HepG2 (cell line): ENCODE measurements at regions not wholly inside any gene's neighbourhood (a gene's known extent, or its start where the extent isn't known, plus 50 kb on each side); places are given as distances from the start of the nearest gene placed in this dataset.

ENCODE experiments used
- CEBPB ChIP-seq: IDR thresholded peaks from 2 replicates; pipeline ENCODE4 v1.6.1; 2011; ENCODE audit warnings: low read depth, low read length, improper control_type of control experiment, borderline replicate concordance
- CTCF ChIP-seq: sonication (generic); formaldehyde crosslinking; IDR thresholded peaks from 2 replicates; pipeline ENCODE4 v1.5.0; 2020; ENCODE audit warnings: mild to moderate bottlenecking, missing genetic modification reagents, moderate library complexity
- GFI1 ChIP-seq: sonication (generic); formaldehyde crosslinking; IDR thresholded peaks from 2 replicates; pipeline ENCODE4 v1.5.0; 2020; ENCODE audit warnings: missing genetic modification reagents, mild to moderate bottlenecking, borderline replicate concordance
- KLF12 ChIP-seq: sonication (generic); formaldehyde crosslinking; IDR thresholded peaks from 2 replicates; pipeline ENCODE4 v1.4.0; 2020; ENCODE audit warnings: missing genetic modification reagents, borderline replicate concordance
- MEIS1 ChIP-seq: sonication (generic); formaldehyde crosslinking; IDR thresholded peaks from 2 replicates; pipeline ENCODE4 v1.9.0; 2021; ENCODE audit warnings: mild to moderate bottlenecking, missing genetic modification reagents, moderate library complexity, borderline replicate concordance
- MEIS2 ChIP-seq: sonication (generic); formaldehyde crosslinking; IDR thresholded peaks from 2 replicates; pipeline ENCODE4 v1.9.0; 2021; ENCODE audit warnings: mild to moderate bottlenecking, missing genetic modification reagents
- NKX3-1 ChIP-seq: sonication (generic); formaldehyde crosslinking; IDR thresholded peaks from 2 replicates; pipeline ENCODE4 v1.5.0; 2020; ENCODE audit warnings: missing genetic modification reagents
- TFAP4 ChIP-seq: sonication (generic); IDR thresholded peaks from 2 replicates; pipeline ENCODE4 v1.6.1; 2016; ENCODE audit warnings: low read depth, borderline replicate concordance
- ZNF24 ChIP-seq: fragments of 450-650 bp; IDR thresholded peaks from 2 replicates; pipeline ENCODE4 v1.6.1; 2017; ENCODE audit warnings: antibody characterized with exemption, mild to moderate bottlenecking
- ZNF530 ChIP-seq: sonication (generic); formaldehyde crosslinking; IDR thresholded peaks from 2 replicates; pipeline ENCODE4 v1.5.0; 2020; ENCODE audit warnings: low read depth, mild to moderate bottlenecking, missing genetic modification reagents
- ZNF75D ChIP-seq: sonication (generic); formaldehyde crosslinking; IDR thresholded peaks from 2 replicates; pipeline ENCODE4 v1.8.1; 2023; ENCODE audit warnings: missing genetic modification reagents, mild to moderate bottlenecking, borderline replicate concordance

GRCh38 chr12:114751712-114752111 lies 67.7 kb upstream of the TBX3 start:
- TF ChIP-seq ZNF24 (no peak), ZNF75D (CRISPR knock-in tag) (no peak), GFI1 (CRISPR knock-in tag) (no peak), CEBPB (no peak), CTCF (CRISPR knock-in tag) (no peak), MEIS1 (CRISPR knock-in tag) (no peak), ZNF530 (no peak), TFAP4 (no peak), NKX3-1 (no peak), KLF12 (CRISPR knock-in tag) (no peak), MEIS2 (CRISPR knock-in tag) (no peak)
